ENCODE measurements at regions not wholly inside any gene's neighbourhood (a gene's known extent, or its start where the extent isn't known, plus 50 kb on each side); places are given as distances from the start of the nearest gene placed in this dataset.

DNA sequence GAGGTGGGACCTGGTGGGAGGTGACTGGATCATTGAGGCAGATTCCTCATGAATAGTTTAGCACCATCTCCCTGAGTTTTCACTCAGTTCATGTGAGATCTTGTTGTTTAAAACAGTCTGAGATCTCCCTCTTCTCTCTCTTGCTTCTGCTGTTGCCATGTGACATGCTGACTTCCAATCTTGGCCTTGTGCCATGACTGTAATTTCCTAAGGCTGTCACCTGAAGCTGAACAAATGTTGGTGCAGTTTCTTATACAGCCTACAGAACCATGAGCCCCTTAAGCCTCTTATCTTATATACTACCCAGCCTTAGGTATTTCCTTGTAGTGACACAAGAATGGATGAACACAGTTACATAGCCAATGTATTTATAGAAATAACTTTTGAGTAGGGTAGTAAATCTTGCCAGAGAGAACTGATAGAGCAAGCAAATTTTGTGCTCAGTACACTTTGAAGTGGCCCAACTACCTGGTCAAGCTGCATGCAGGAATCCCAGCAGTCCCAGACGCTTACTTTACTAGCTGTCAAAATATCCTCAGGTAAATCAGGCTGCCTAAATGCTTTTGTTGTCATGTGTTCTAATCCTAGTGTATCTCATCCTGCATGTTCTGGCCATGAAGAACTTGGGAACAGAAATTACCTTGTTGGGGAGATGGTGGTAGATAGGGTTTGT is 445.6 kb upstream of the MIS18BP1 start:
- TF ChIP-seq, protein P1, sequence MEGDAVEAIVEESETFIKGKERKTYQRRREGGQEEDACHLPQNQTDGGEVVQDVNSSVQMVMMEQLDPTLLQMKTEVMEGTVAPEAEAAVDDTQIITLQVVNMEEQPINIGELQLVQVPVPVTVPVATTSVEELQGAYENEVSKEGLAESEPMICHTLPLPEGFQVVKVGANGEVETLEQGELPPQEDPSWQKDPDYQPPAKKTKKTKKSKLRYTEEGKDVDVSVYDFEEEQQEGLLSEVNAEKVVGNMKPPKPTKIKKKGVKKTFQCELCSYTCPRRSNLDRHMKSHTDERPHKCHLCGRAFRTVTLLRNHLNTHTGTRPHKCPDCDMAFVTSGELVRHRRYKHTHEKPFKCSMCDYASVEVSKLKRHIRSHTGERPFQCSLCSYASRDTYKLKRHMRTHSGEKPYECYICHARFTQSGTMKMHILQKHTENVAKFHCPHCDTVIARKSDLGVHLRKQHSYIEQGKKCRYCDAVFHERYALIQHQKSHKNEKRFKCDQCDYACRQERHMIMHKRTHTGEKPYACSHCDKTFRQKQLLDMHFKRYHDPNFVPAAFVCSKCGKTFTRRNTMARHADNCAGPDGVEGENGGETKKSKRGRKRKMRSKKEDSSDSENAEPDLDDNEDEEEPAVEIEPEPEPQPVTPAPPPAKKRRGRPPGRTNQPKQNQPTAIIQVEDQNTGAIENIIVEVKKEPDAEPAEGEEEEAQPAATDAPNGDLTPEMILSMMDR (IDR thresholded peaks at IDR 0.05; ENCODE audit: low read length), result no peak
- TF ChIP-seq EZH2 (optimal IDR thresholded peaks at IDR 0.05; ENCODE audit: low read depth, low read length) (no peak), EZH2phosphoT487 (IDR thresholded peaks at IDR 0.05; ENCODE audit: low read length) (no peak)

Measured in MM.1S (cell line).